ENCODE measurements at regions not wholly inside any gene's neighbourhood (a gene's known extent, or its start where the extent isn't known, plus 50 kb on each side); places are given as distances from the start of the nearest gene placed in this dataset.
A peak's percentile ranks its signal among the peaks of the same experiment; 100 is the strongest.

DNA sequence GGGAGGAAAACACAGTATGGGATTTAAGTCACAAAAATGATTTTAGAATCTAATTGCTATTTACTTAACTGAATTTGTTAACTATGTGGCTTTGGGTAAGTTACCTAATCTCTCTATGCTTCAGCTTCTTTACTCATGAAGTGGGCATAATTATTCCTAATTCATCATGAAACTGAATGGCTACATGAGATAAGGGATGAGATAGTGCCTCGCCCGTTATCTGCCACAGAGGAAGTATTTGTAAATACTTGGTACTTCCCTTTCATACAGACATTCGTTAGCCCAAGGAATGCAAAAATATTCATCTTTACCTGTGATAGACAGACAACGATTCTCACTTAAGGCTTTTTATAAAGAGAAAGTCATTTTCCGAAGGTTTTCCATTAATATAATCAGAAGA is 221.2 kb upstream of the BLID start:
- Histone ChIP-seq H3K4me1 (peaks cover 0 to 65% (median 7%) of the 10 kb centered on the region in 4 donors), H3K27me3 (no peaks in the 10 kb centered on the region), H3K9me3 (no peaks in the 10 kb centered on the region), H3K36me3 (no peaks in the 10 kb centered on the region), H3K27ac (peak overlapping the region; percentile 46 to 53), H3K4me3 (peak overlapping the region in 1 of 2 donors; percentile 24)
- TF ChIP-seq, protein P1, sequence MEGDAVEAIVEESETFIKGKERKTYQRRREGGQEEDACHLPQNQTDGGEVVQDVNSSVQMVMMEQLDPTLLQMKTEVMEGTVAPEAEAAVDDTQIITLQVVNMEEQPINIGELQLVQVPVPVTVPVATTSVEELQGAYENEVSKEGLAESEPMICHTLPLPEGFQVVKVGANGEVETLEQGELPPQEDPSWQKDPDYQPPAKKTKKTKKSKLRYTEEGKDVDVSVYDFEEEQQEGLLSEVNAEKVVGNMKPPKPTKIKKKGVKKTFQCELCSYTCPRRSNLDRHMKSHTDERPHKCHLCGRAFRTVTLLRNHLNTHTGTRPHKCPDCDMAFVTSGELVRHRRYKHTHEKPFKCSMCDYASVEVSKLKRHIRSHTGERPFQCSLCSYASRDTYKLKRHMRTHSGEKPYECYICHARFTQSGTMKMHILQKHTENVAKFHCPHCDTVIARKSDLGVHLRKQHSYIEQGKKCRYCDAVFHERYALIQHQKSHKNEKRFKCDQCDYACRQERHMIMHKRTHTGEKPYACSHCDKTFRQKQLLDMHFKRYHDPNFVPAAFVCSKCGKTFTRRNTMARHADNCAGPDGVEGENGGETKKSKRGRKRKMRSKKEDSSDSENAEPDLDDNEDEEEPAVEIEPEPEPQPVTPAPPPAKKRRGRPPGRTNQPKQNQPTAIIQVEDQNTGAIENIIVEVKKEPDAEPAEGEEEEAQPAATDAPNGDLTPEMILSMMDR (IDR thresholded peaks at IDR 0.05) = no peak
- intact Hi-C loops (cut with DNase I; ENCODE audit: low total_unique reads) = no loop called here
- DNase-seq = no peak

DNA sequence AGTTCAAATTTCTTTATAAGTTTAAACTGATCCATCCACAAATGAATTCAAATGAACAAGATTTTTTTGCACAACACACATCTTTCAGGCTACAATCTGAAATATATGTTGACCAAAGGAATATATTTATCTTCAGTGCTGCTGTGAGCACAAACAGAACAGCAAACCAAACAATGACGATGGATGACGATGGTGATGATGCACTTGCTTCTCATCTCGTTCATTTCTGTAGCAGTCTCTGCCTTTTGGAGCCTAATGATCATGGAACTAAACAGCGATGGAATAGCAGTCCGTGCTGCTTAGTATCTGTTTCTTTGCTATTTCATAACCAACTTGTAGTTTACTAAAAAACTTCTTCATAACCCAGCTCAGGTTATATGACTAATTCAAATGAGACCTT is 220.7 kb upstream of the BLID start:
- Histone ChIP-seq H3K4me1 (peaks cover 0 to 60% (median 5%) of the 10 kb centered on the region in 4 donors), H3K36me3 (no peaks in the 10 kb centered on the region), H3K4me3 (no peak overlapping the region), H3K9me3 (no peaks in the 10 kb centered on the region), H3K27ac (peak overlapping the region; percentile 46 to 53), H3K27me3 (no peaks in the 10 kb centered on the region)
- TF ChIP-seq, protein P1 (IDR thresholded peaks at IDR 0.05) = no peak
- intact Hi-C loops (cut with DNase I; ENCODE audit: low total_unique reads) = no loop called here
- DNase-seq = no peak

DNA sequence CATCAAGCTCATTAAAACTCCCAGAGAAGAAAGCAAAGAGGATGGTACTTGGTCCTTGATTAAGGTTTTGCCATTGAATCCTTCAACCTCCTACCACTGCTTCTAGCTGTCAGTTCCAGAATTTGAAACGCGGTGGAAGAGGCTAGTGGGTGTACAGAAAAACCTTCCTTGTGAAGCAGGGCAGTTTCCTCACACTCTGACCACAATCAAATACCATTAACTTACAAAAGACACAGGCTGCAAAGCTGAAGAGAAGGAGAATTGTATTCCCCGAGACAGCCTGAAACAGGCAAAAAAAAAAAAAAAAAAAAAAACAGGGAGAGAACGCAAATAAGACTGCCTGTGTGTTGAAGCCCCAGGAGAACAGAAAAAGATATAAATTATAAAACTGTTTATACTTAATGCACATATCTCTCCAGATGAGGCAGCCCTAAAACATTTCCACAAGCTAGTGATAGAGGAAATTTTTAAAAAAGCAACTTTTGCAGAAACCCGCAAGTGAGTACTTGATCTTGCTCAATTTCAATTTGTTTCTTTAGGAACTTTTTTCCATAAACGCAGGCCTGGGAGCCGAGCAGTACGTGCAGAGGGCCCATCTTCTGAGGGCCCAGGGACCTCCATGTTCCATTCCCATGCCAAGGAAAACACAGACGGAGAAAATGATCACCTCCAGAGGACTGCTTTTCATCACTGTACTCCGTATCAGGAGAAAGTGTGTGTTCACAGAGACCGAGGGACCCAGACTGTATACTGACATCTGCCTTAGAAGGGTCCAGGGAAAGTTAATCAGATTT is 218.7 kb upstream of the BLID start:
- DNase-seq = no peak
- no peak overlapping the region for H3K4me3 ChIP-seq
- no peaks in the 10 kb centered on the region for H3K36me3 ChIP-seq
- TF ChIP-seq, protein P1 (IDR thresholded peaks at IDR 0.05) = no peak
- peaks cover 0 to 40% (median 2%) of the 10 kb centered on the region in 4 donors for H3K4me1 ChIP-seq
- peak overlapping the region; percentile 46 to 53 for H3K27ac ChIP-seq
- intact Hi-C loops (cut with DNase I; ENCODE audit: low total_unique reads) = no loop called here
- H3K27me3 ChIP-seq = no peaks in the 10 kb centered on the region
- no peaks in the 10 kb centered on the region for H3K9me3 ChIP-seq

DNA sequence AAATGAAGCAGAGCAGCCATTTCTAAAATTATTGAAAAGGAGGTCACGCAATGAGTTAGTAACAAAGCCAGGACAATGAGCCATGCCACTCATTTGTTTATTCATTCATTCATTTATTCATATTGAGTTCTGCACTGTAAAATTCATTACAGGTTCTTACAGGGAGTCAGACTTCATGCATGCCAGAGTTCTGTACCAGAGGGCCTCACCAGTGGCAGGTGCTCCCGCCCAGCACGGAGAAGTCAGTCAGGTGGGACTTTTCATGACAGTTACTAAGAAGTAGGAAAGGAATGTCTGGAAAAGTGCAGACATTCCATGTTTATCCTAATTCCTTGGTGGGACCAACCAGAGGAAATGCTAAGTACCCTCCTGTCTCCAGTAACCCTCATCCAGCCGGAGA is 217.5 kb upstream of the BLID start:
- DNase-seq = no peak
- intact Hi-C loops (cut with DNase I; ENCODE audit: low total_unique reads) = no loop called here

DNA sequence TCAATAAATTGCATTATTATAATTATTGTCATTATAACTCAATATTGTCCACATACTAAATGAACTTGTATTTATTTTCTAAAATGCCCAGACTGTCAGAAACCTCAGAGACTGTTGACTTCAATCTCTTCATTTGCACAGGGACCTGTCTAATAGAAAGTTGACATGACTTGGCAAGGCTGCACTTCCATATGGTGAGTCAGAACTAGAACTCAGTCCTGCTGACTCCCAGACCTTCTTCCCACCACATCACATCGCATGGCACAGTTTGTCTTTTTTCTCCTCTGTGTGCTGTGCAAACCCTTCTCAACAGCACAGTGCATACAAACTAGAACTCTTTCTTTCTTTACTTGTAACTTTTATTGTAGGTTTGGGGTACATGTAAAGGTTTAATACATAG is 215.1 kb upstream of the BLID start:
- Histone ChIP-seq H3K36me3 (no peaks in the 10 kb centered on the region), H3K27me3 (no peaks in the 10 kb centered on the region), H3K27ac (no peak overlapping the region), H3K4me3 (no peak overlapping the region), H3K9me3 (no peaks in the 10 kb centered on the region), H3K4me1 (peaks cover 0 to 19% (median 2%) of the 10 kb centered on the region in 4 donors)
- intact Hi-C loops (cut with DNase I; ENCODE audit: low total_unique reads) = no loop called here
- DNase-seq = no peak
- TF ChIP-seq, protein P1 (IDR thresholded peaks at IDR 0.05) = no peak

More for the DNA sequence above, 217.5 kb upstream of the BLID start:
- Histone ChIP-seq H3K9me3 (no peaks in the 10 kb centered on the region), H3K27me3 (no peaks in the 10 kb centered on the region), H3K27ac (peak overlapping the region in 1 of 2 donors; percentile 46), H3K36me3 (no peaks in the 10 kb centered on the region), H3K4me3 (no peak overlapping the region), H3K4me1 (peaks cover 0 to 40% (median 2%) of the 10 kb centered on the region in 4 donors)
- TF ChIP-seq, protein P1 (IDR thresholded peaks at IDR 0.05) = no peak

Measured in tibial artery (tissue), 4 donors.